ENCODE measurements at regions not wholly inside any gene's neighbourhood (a gene's known extent, or its start where the extent isn't known, plus 50 kb on each side); places are given as distances from the start of the nearest gene placed in this dataset.

DNA sequence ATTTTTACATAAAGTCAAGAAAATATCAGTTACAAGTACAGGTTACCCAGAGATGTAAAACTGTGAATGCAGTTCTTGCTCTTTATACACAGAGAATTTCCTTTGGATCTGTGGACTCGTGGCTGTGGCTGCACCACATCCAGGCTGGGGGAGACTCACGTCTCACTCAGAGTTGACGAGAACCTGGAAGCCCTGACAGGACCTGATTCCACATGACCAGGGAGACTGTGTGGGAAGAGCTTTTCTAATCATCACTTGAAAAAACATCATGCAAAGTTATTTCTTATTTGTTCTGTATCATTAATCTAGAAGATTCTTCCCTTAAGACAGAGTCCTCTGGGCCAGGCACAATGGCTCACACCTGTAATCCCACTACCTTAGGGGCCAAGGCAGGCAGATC lies 1159.0 kb downstream of the RPIA start:
- TF ChIP-seq EZH2 (IDR thresholded peaks at IDR 0.05) (no peak), POLR2AphosphoS5 (IDR thresholded peaks at IDR 0.05; ENCODE audit: borderline replicate concordance, low read depth, low read length) (no peak)

All from SK-N-MC (cell line).